ENCODE measurements at regions not wholly inside any gene's neighbourhood (a gene's known extent, or its start where the extent isn't known, plus 50 kb on each side); places are given as distances from the start of the nearest gene placed in this dataset.
"Not testable (repeated sequence)": the region's sequence is repeated elsewhere in the genome, so short reads cannot be mapped to it uniquely, and the experiment has no call there.

- DNase-seq (ENCODE audit: low read depth): no peak
Measured at GRCh38 chr6:11486959-11487358, 50.6 kb upstream of the TMEM170B start.

GRCh38 chr6:11486486-11486885 is 51.1 kb upstream of the TMEM170B start:
- no peak for DNase-seq (ENCODE audit: low read depth)

- DNase-seq (ENCODE audit: low read depth): no peak
Measured at GRCh38 chr6:11486051-11486450, 51.5 kb upstream of the TMEM170B start.

- DNase-seq (ENCODE audit: low read depth): no peak
Measured at GRCh38 chr6:11485271-11485670, 52.3 kb upstream of the TMEM170B start.

- DNase-seq (ENCODE audit: low read depth): no peak
Measured at GRCh38 chr6:11484441-11484840, 53.1 kb upstream of the TMEM170B start.

- no peak for DNase-seq (ENCODE audit: low read depth)
Measured at GRCh38 chr6:11482616-11483015, 54.9 kb upstream of the TMEM170B start.

GRCh38 chr6:11480541-11480940 is 57.0 kb upstream of the TMEM170B start:
- DNase-seq (ENCODE audit: low read depth): no peak

- DNase-seq (ENCODE audit: low read depth): no peak
Measured at GRCh38 chr6:11479296-11479695, 58.3 kb upstream of the TMEM170B start.

GRCh38 chr6:11478586-11478985 is 59.0 kb upstream of the TMEM170B start:
- no peak for DNase-seq (ENCODE audit: low read depth)

- DNase-seq (ENCODE audit: low read depth): no peak
Measured at GRCh38 chr6:11475016-11475415, 62.5 kb upstream of the TMEM170B start.

GRCh38 chr6:11473008-11473740 is 64.4 kb upstream of the TMEM170B start:
- DNase-seq (ENCODE audit: low read depth): no peak

- no peak for DNase-seq (ENCODE audit: low read depth)
Measured at GRCh38 chr6:11471261-11471660, 66.3 kb upstream of the TMEM170B start.

GRCh38 chr6:11469684-11470083 is 67.9 kb upstream of the TMEM170B start:
- no peak for DNase-seq (ENCODE audit: low read depth)

- DNase-seq (ENCODE audit: low read depth): not testable (repeated sequence)
Measured at GRCh38 chr6:11468271-11468670, 69.3 kb upstream of the TMEM170B start.

- no peak for DNase-seq (ENCODE audit: low read depth)
Measured at GRCh38 chr6:11467364-11467763, 70.2 kb upstream of the TMEM170B start.

- no peak for DNase-seq (ENCODE audit: low read depth)
Measured at GRCh38 chr6:11463398-11463780, 74.2 kb upstream of the TMEM170B start.

- no peak for DNase-seq (ENCODE audit: low read depth)
Measured at GRCh38 chr6:11462742-11463397, 74.7 kb upstream of the TMEM170B start.

- DNase-seq (ENCODE audit: low read depth): no peak
Measured at GRCh38 chr6:11460837-11461661, 76.5 kb upstream of the TMEM170B start.

GRCh38 chr6:11460001-11460668 is 77.4 kb upstream of the TMEM170B start:
- DNase-seq (ENCODE audit: low read depth): no peak

- DNase-seq (ENCODE audit: low read depth): no peak
Measured at GRCh38 chr6:11459079-11459610, 78.4 kb upstream of the TMEM170B start.

GRCh38 chr6:11458509-11458908 is 79.0 kb upstream of the TMEM170B start:
- DNase-seq (ENCODE audit: low read depth): no peak

- DNase-seq (ENCODE audit: low read depth): not testable (repeated sequence)
Measured at GRCh38 chr6:11457422-11457821, 80.1 kb upstream of the TMEM170B start.

Measured in activated T-cell treated with anti-CD3 and anti-CD28 coated beads for 24 hours (primary cell).